ENCODE measurements at regions not wholly inside any gene's neighbourhood (a gene's known extent, or its start where the extent isn't known, plus 50 kb on each side); places are given as distances from the start of the nearest gene placed in this dataset.

GRCh38 chr13:60990032-60990733 is 425.5 kb downstream of the PCDH20 start:
- no peaks in the 10 kb centered on the region for H3K4me1 Mint-ChIP-seq
- Histone ChIP-seq H3K27ac (ENCODE audit: low read length) (no peak overlapping the region), H3K4me1 (ENCODE audit: control insufficient read depth in 1 of 2, extremely low read depth in 1 of 2, insufficient read depth in 2 of 2, low read length in 2 of 2) (no peaks in the 10 kb centered on the region), H3K9me3 (no peaks in the 10 kb centered on the region), H3K27me3 (replicated peaks in 1 of 2; ENCODE audit: control insufficient read depth in 2 of 2, extremely low read depth in 1 of 2, insufficient read depth in 2 of 2, low read length in 1 of 2) (peaks cover 0 to 3% of the 10 kb centered on the region in 2 experiments), H3K4me3 (ENCODE audit: control insufficient read depth in 1 of 2, extremely low read depth in 1 of 2, low read length in 1 of 2) (no peak overlapping the region), H3K36me3 (ENCODE audit: control insufficient read depth in 2 of 2, extremely low read depth in 1 of 2, insufficient read depth in 1 of 2, low read length in 1 of 2) (no peaks in the 10 kb centered on the region)
- CTCF ChIA-PET = no interaction called here
- WGBS (ENCODE audit: insufficient coverage) = 78% methylated on average over 3 of the region's 4 CpGs
- POLR2A ChIA-PET = no interaction called here
- peaks cover 2 to 6% (median 4%) of the 10 kb centered on the region in 3 donors for H3K9me3 Mint-ChIP-seq
- no peaks in the 10 kb centered on the region for H3K27me3 Mint-ChIP-seq
- H3K27ac Mint-ChIP-seq = no peak overlapping the region
- no peak for DNase-seq
- H3K36me3 Mint-ChIP-seq = no peaks in the 10 kb centered on the region
- H3K4me3 Mint-ChIP-seq = no peak overlapping the region
- no peak for ATAC-seq (replicated peaks in 1 of 4)

GRCh38 chr13:60986301-60986700 is 429.3 kb downstream of the PCDH20 start:
- Mint-ChIP-seq H3K4me3 (no peak overlapping the region), H3K4me1 (no peaks in the 10 kb centered on the region), H3K9me3 (peaks cover 2 to 18% (median 9%) of the 10 kb centered on the region in 3 donors), H3K27ac (no peak overlapping the region), H3K27me3 (no peaks in the 10 kb centered on the region), H3K36me3 (no peaks in the 10 kb centered on the region)
- H3K4me3 ChIP-seq (ENCODE audit: control insufficient read depth in 1 of 2, extremely low read depth in 1 of 2, low read length in 1 of 2) = no peak overlapping the region
- H3K9me3 ChIP-seq = no peaks in the 10 kb centered on the region
- CTCF ChIA-PET = no interaction called here
- POLR2A ChIA-PET = no interaction called here
- no peak for ATAC-seq (replicated peaks in 1 of 4)
- DNase-seq = no peak
- H3K4me1 ChIP-seq (ENCODE audit: control insufficient read depth in 1 of 2, extremely low read depth in 1 of 2, insufficient read depth in 2 of 2, low read length in 2 of 2) = no peaks in the 10 kb centered on the region
- no CpG with 5 or more reads among the region's 1 CpG for WGBS (ENCODE audit: insufficient coverage)
- no peaks in the 10 kb centered on the region for H3K36me3 ChIP-seq (ENCODE audit: control insufficient read depth in 2 of 2, extremely low read depth in 1 of 2, insufficient read depth in 1 of 2, low read length in 1 of 2)
- no peak overlapping the region for H3K27ac ChIP-seq (ENCODE audit: low read length)
- peaks cover 0 to 3% of the 10 kb centered on the region in 2 experiments for H3K27me3 ChIP-seq (replicated peaks in 1 of 2; ENCODE audit: control insufficient read depth in 2 of 2, extremely low read depth in 1 of 2, insufficient read depth in 2 of 2, low read length in 1 of 2)

- WGBS (ENCODE audit: insufficient coverage) = 53% methylated on average over 2 of the region's 3 CpGs
Observed at GRCh38 chr13:60981407-60981806, 434.2 kb downstream of the PCDH20 start.

GRCh38 chr13:60976367-60976766 is 439.3 kb downstream of the PCDH20 start:
- H3K4me3 ChIP-seq (ENCODE audit: control insufficient read depth in 1 of 2, extremely low read depth in 1 of 2, low read length in 1 of 2) = no peak overlapping the region
- ATAC-seq (replicated peaks in 1 of 4) (no peak), DNase-seq (no peak)
- Mint-ChIP-seq H3K27ac (no peak overlapping the region), H3K9me3 (peaks cover 11 to 18% (median 12%) of the 10 kb centered on the region in 3 donors), H3K4me1 (no peaks in the 10 kb centered on the region), H3K4me3 (no peak overlapping the region), H3K36me3 (no peaks in the 10 kb centered on the region), H3K27me3 (no peaks in the 10 kb centered on the region)
- POLR2A ChIA-PET = interaction anchor here in 1 of 2 donors (0.6 kb wide), 1 partner anchor 11 kb away, joined by 11 read pairs; no protein-coding TSS in a partner anchor
- H3K27me3 ChIP-seq (replicated peaks in 1 of 2; ENCODE audit: control insufficient read depth in 2 of 2, extremely low read depth in 1 of 2, insufficient read depth in 2 of 2, low read length in 1 of 2) = no peaks in the 10 kb centered on the region
- H3K4me1 ChIP-seq (ENCODE audit: control insufficient read depth in 1 of 2, extremely low read depth in 1 of 2, insufficient read depth in 2 of 2, low read length in 2 of 2) = no peaks in the 10 kb centered on the region
- no peaks in the 10 kb centered on the region for H3K9me3 ChIP-seq
- no peak overlapping the region for H3K27ac ChIP-seq (ENCODE audit: low read length)
- H3K36me3 ChIP-seq (ENCODE audit: control insufficient read depth in 2 of 2, extremely low read depth in 1 of 2, insufficient read depth in 1 of 2, low read length in 1 of 2) = no peaks in the 10 kb centered on the region
- CTCF ChIA-PET = no interaction called here

More at GRCh38 chr13:60981407-60981806, 434.2 kb downstream of the PCDH20 start:
- Histone ChIP-seq H3K4me1 (ENCODE audit: control insufficient read depth in 1 of 2, extremely low read depth in 1 of 2, insufficient read depth in 2 of 2, low read length in 2 of 2) (no peaks in the 10 kb centered on the region), H3K36me3 (ENCODE audit: control insufficient read depth in 2 of 2, extremely low read depth in 1 of 2, insufficient read depth in 1 of 2, low read length in 1 of 2) (no peaks in the 10 kb centered on the region), H3K4me3 (ENCODE audit: control insufficient read depth in 1 of 2, extremely low read depth in 1 of 2, low read length in 1 of 2) (no peak overlapping the region), H3K27me3 (replicated peaks in 1 of 2; ENCODE audit: control insufficient read depth in 2 of 2, extremely low read depth in 1 of 2, insufficient read depth in 2 of 2, low read length in 1 of 2) (no peaks in the 10 kb centered on the region), H3K27ac (ENCODE audit: low read length) (no peak overlapping the region), H3K9me3 (no peaks in the 10 kb centered on the region)
- ChIA-PET POLR2A (no interaction called here), CTCF (no interaction called here)
- ATAC-seq (replicated peaks in 1 of 4) = no peak
- Mint-ChIP-seq H3K27me3 (no peaks in the 10 kb centered on the region), H3K4me3 (no peak overlapping the region), H3K4me1 (no peaks in the 10 kb centered on the region), H3K27ac (no peak overlapping the region), H3K36me3 (no peaks in the 10 kb centered on the region), H3K9me3 (peaks cover 3 to 22% (median 9%) of the 10 kb centered on the region in 3 donors)
- no peak for DNase-seq

GRCh38 chr13:60974296-60974695 is 441.4 kb downstream of the PCDH20 start:
- H3K36me3 Mint-ChIP-seq = no peaks in the 10 kb centered on the region
- Histone ChIP-seq H3K27me3 (replicated peaks in 1 of 2; ENCODE audit: control insufficient read depth in 2 of 2, extremely low read depth in 1 of 2, insufficient read depth in 2 of 2, low read length in 1 of 2) (no peaks in the 10 kb centered on the region), H3K27ac (ENCODE audit: low read length) (no peak overlapping the region), H3K4me1 (ENCODE audit: control insufficient read depth in 1 of 2, extremely low read depth in 1 of 2, insufficient read depth in 2 of 2, low read length in 2 of 2) (no peaks in the 10 kb centered on the region), H3K36me3 (ENCODE audit: control insufficient read depth in 2 of 2, extremely low read depth in 1 of 2, insufficient read depth in 1 of 2, low read length in 1 of 2) (no peaks in the 10 kb centered on the region), H3K9me3 (no peaks in the 10 kb centered on the region), H3K4me3 (ENCODE audit: control insufficient read depth in 1 of 2, extremely low read depth in 1 of 2, low read length in 1 of 2) (no peak overlapping the region)
- POLR2A ChIA-PET = no interaction called here
- H3K27ac Mint-ChIP-seq = no peak overlapping the region
- ATAC-seq (replicated peaks in 1 of 4) (no peak), DNase-seq (no peak)
- peaks cover 12 to 18% (median 16%) of the 10 kb centered on the region in 3 donors for H3K9me3 Mint-ChIP-seq
- H3K27me3 Mint-ChIP-seq = no peaks in the 10 kb centered on the region
- H3K4me3 Mint-ChIP-seq = no peak overlapping the region
- CTCF ChIA-PET = no interaction called here
- no peaks in the 10 kb centered on the region for H3K4me1 Mint-ChIP-seq
- WGBS (ENCODE audit: insufficient coverage) = 29% methylated on average over 1 of the region's 1 CpG

- POLR2A ChIA-PET = no interaction called here
- WGBS (ENCODE audit: insufficient coverage) = 93% methylated on average over 3 of the region's 6 CpGs
- no peaks in the 10 kb centered on the region for H3K9me3 ChIP-seq
- no peaks in the 10 kb centered on the region for H3K36me3 ChIP-seq (ENCODE audit: control insufficient read depth in 2 of 2, extremely low read depth in 1 of 2, insufficient read depth in 1 of 2, low read length in 1 of 2)
- H3K4me3 Mint-ChIP-seq = no peak overlapping the region
- peaks cover 12 to 18% (median 16%) of the 10 kb centered on the region in 3 donors for H3K9me3 Mint-ChIP-seq
- no peaks in the 10 kb centered on the region for H3K4me1 Mint-ChIP-seq
- H3K27me3 Mint-ChIP-seq = no peaks in the 10 kb centered on the region
- H3K27ac Mint-ChIP-seq = no peak overlapping the region
- DNase-seq = no peak
- no peaks in the 10 kb centered on the region for H3K4me1 ChIP-seq (ENCODE audit: control insufficient read depth in 1 of 2, extremely low read depth in 1 of 2, insufficient read depth in 2 of 2, low read length in 2 of 2)
- no peak overlapping the region for H3K27ac ChIP-seq (ENCODE audit: low read length)
- CTCF ChIA-PET = no interaction called here
- H3K4me3 ChIP-seq (ENCODE audit: control insufficient read depth in 1 of 2, extremely low read depth in 1 of 2, low read length in 1 of 2) = no peak overlapping the region
- H3K27me3 ChIP-seq (replicated peaks in 1 of 2; ENCODE audit: control insufficient read depth in 2 of 2, extremely low read depth in 1 of 2, insufficient read depth in 2 of 2, low read length in 1 of 2) = no peaks in the 10 kb centered on the region
- no peaks in the 10 kb centered on the region for H3K36me3 Mint-ChIP-seq
- no peak for ATAC-seq (replicated peaks in 1 of 4)
Observed at GRCh38 chr13:60973529-60973928, 442.1 kb downstream of the PCDH20 start.

- CTCF ChIA-PET = no interaction called here
- DNase-seq (no peak), ATAC-seq (replicated peaks in 1 of 4) (no peak)
- Mint-ChIP-seq H3K27ac (no peak overlapping the region), H3K9me3 (peaks cover 8 to 18% (median 12%) of the 10 kb centered on the region in 3 donors), H3K4me3 (no peak overlapping the region), H3K36me3 (no peaks in the 10 kb centered on the region), H3K27me3 (no peaks in the 10 kb centered on the region), H3K4me1 (no peaks in the 10 kb centered on the region)
- 52% methylated on average over 4 of the region's 4 CpGs for WGBS (ENCODE audit: insufficient coverage)
- H3K36me3 ChIP-seq (ENCODE audit: control insufficient read depth in 2 of 2, extremely low read depth in 1 of 2, insufficient read depth in 1 of 2, low read length in 1 of 2) = no peaks in the 10 kb centered on the region
- H3K27me3 ChIP-seq (replicated peaks in 1 of 2; ENCODE audit: control insufficient read depth in 2 of 2, extremely low read depth in 1 of 2, insufficient read depth in 2 of 2, low read length in 1 of 2) = no peaks in the 10 kb centered on the region
- no peak overlapping the region for H3K4me3 ChIP-seq (ENCODE audit: control insufficient read depth in 1 of 2, extremely low read depth in 1 of 2, low read length in 1 of 2)
- no peak overlapping the region for H3K27ac ChIP-seq (ENCODE audit: low read length)
- H3K4me1 ChIP-seq (ENCODE audit: control insufficient read depth in 1 of 2, extremely low read depth in 1 of 2, insufficient read depth in 2 of 2, low read length in 2 of 2) = no peaks in the 10 kb centered on the region
- no peaks in the 10 kb centered on the region for H3K9me3 ChIP-seq
- POLR2A ChIA-PET = no interaction called here
Observed at GRCh38 chr13:60970736-60971135, 444.9 kb downstream of the PCDH20 start.
